ENCODE measurements at regions not wholly inside any gene's neighbourhood (a gene's known extent, or its start where the extent isn't known, plus 50 kb on each side); places are given as distances from the start of the nearest gene placed in this dataset.
"Not testable (repeated sequence)": the region's sequence is repeated elsewhere in the genome, so short reads cannot be mapped to it uniquely, and the experiment has no call there.

DNA sequence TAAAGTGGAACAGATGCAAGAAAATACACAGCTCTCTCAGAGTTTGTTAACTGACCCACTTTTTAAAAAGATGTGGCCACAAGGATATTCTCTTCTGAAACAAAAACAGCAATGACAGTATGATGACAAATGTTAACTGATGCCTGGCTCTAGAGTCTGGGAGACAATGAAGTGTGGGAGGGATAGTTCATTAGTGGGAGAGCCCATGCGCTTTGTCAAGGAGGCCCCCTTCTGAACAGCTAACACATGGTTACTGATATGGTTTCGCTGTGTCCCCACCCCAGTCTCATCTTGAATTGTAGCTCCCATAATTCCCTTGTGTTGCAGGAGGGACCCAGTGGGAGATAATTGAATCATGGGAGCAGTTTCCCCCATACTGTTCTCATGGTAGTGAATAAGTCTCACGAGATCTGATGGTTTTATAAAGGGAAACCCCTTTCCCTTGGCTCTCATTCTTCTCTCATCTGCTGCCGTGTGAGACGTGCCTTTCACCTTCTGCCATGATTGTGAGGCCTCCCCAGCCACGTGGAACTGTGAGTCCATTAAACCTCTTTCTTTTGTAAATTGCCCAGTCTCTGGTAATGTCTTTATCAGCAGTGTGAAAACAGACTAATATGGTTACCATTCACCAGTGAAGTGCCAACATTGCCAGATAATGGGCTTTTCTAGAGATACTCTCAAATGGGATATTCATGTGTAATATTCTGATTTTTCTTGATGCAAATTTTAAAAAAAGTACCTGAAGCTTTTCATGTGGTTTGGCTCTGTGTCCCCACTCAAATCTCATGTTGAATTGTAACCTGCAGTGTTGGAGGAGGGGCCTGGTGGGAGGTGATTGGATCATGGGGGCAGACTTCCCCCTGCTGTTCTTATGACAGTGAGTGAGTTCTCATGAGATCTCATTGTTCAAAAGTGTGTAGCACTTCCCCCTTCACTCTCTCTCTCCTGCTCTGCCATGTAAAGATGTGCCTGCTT lies 435.8 kb downstream of the SHISA9 start:
- not testable (repeated sequence) for DNase-seq

- no peak for DNase-seq
Observed at GRCh38 chr16:13338044-13338443, 436.6 kb downstream of the SHISA9 start.

DNA sequence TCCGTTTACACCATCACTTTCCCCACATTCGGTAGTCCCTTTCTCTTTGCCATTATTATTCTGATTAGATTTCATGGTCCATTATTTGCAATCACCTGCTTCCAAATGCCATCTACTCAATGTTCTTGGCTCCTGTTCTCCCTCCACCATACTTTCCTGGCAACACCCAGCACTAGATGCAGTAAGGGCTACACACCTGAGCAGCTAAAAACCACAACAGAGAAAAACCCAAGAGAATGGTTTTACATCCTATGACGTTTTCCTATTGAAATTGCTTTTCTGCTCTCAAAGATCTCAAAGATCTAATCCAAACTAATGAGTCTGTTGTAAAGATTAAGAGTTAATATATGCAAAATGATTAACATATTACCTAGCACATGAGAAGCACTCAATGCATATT lies 441.3 kb downstream of the SHISA9 start:
- no peak for DNase-seq

- DNase-seq: no peak
Observed at GRCh38 chr16:13344001-13344400, 442.6 kb downstream of the SHISA9 start.

DNA sequence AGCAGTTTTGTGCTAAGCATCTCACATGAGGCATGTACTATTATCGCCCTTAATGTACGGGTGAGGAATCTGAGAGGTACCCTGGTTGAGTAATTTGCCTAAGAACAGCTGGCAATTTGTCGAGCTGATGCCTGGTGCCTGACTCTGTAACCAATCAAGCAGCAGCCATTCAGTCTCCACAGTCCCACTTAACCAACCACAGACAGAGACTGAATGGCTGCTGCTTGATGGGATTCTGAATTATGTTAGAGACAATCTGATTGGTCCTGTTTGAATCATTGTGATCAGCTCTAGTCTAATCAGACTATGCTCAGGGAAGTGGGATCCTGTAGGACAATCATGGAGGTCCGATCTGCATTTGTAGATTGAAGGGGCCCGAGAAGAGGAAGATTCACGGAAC lies 447.0 kb downstream of the SHISA9 start:
- DNase-seq: no peak

GRCh38 chr16:13350000-13350399 lies 448.6 kb downstream of the SHISA9 start:
- no peak for DNase-seq

DNA sequence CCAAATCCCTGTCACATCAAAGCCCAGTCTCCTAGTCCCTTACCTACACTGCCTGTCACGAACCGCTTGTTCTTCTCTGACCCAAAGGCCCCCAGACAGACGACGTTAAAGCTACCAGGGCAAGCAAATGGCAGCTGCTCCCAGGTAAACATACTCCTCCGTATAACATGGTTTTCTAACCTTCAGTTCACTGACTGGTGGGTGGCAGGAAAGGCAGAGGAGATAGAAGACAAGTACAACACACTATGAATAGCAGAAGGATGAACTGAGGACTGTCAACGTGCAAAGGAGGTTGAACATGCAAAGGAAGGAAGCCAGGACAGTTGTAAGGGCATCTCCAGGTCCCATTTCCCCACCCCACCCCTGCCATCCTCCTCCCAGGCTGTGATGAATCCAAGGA lies 449.8 kb downstream of the SHISA9 start:
- DNase-seq: no peak

DNA sequence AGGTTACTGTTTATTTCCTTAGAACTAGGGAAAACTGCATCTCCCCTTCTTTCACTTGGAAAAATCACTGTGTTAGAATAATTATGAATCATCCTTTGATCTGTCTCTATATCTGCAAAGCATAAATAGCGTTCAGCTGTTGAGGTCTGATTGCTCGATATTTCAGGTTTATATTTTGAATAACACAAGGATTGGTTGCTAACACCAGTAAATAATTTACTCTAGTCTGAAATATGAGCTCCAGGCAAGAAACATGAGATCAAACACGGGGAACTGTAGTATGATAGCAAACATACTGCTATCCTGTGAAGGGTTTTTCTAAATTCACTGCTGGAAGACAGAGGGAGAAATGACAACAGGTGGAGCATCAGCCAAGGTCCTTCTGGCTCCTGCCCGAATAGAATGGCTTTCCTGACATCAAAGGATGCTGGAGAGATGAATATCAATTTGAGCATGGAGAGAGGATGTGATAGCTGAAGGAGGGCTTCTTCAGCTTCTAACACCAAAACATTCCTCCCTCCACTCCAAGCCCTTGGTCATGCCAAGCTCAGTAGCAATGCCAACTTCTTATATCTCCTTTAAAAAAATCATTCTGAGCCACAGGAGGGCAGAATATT lies 450.3 kb downstream of the SHISA9 start:
- DNase-seq: no peak

DNA sequence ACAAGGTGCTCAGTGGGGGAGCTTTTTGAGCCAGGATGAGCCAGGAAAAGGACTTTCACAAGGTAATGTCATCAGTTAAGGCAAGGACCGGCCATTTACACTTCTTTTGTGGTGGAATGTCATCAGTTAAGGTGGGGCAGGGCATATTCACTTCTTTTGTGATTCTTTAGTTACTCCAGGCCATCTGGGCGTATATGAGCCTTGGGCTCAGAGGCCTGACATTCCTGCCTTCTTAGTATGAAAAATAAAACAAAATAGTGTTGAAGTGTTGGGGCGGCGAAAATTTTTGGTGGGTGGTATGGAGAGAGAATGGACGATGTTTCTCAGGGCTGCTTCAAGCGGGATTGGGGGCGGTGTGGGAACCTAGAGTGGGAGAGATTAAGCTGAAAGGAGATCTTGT lies 451.4 kb downstream of the SHISA9 start:
- DNase-seq: not testable (repeated sequence)

DNA sequence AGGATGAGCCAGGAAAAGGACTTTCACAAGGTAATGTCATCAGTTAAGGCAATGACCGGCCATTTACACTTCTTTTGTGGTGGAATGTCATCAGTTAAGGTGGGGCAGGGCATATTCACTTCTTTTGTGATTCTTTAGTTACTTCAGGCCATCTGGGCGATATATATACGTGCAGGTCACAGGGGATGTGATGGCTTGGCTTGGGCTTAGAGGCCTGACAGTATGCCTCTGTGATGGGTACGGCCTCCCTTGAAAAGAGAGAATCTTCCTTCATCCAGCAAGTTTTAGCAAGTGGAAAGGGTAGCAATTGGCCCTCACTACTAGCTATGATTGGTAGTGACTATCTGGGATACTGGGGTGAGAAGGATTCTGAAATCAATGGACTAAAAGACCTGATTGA lies 456.4 kb downstream of the SHISA9 start:
- not testable (repeated sequence) for DNase-seq

- DNase-seq: no peak
Observed at GRCh38 chr16:13359835-13360234, 458.4 kb downstream of the SHISA9 start.

DNA sequence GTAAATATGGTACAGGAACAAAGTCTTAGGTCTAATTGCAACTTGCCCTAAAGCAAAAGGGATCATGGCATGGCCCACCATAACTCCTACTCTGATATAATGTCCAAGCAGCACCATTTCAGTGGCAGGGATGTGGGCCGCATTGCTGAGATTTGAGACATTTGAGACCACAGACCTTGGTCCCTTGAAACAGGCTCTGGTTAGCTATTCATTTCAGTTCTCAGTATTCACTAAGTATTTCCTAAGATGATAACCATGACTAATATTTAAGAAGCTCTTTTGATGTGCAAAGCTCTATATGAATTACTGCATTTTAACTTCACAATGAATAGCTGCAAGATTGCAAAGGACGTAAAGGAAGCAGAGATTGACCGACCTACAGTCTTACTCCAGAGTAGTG lies 471.0 kb downstream of the SHISA9 start:
- no peak for DNase-seq

DNA sequence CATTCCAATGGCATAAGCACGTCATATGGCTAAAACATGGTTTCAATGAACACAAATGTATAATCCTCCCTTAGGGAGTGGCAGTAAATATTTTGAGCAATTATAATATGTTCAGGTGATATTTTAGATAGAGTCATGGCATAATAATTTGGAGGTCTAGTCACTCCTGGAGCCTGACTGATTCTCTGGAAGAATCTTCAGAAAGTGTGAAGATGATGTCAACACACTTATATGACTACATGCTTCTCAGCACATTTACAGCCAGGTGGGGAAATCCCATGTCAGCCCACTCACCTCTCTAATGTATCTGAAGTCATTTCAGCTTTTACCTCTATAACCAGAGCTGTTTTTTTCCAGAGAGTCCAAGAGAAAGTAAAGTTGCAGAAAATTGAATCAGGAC lies 474.8 kb downstream of the SHISA9 start:
- no peak for DNase-seq

GRCh38 chr16:13377143-13377542 lies 475.7 kb downstream of the SHISA9 start:
- DNase-seq: no peak

- DNase-seq: no peak
Observed at GRCh38 chr16:13378151-13378550, 476.8 kb downstream of the SHISA9 start.

GRCh38 chr16:13379266-13379665 lies 477.9 kb downstream of the SHISA9 start:
- no peak for DNase-seq

DNA sequence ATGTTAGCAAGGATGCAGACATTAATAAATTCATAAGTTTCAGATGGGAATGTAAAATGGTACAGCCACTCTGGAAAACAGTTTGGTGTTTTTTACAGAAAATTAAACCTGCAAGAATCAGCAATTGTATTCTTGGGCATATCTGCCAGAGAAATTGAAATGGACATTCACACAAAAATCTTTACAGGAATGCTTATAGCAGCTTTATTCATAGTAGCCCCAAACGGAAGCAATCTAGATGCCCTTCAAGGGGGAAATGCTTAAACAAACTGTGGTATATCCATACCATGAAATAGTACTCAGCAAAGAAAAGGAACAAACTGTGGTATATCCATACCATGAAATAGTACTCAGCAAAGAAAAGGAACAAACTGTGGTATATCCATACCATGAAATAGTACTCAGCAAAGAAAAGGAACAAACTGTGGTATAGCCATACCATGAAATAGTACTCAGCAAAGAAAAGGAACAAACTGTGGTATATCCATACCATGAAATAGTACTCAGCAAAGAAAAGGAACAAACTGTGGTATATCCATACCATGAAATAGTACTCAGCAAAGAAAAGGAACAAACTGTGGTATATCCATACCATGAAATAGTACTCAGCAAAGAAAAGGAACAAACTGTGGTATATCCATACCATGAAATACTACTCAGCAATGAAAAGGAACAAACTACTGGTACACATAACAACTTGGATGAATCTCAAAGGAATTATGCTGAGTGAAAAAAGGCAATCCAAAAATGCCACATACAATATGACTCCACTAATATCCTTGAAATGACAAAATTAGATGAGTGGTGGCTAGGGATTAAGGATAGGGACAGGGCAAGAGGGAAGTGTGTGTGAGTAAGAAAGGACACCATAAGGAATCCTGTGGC lies 484.0 kb downstream of the SHISA9 start:
- not testable (repeated sequence) for DNase-seq

GRCh38 chr16:13390093-13390985 lies 488.9 kb downstream of the SHISA9 start:
- DNase-seq: no peak

GRCh38 chr16:13390986-13391305 lies 489.5 kb downstream of the SHISA9 start:
- no peak for DNase-seq

- no peak for DNase-seq
Observed at GRCh38 chr16:13391337-13391736, 489.9 kb downstream of the SHISA9 start.

DNA sequence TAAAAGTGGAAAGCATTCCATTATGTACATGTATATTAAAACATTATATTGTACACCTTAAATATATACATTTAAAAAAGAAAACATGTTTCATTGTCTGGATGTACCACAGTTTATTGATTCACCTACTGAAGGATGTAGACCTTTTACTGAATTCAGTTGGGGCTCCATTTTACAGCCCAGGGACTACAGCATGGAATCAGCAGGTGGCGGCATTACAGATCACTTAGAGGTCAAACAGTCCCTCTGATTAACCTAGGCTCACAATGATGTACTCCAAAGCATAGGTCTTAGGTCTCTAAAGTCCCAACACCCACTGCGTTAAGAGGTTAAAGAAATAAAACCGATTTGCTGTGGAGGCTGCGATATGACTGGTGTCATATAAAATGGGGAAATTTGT lies 490.9 kb downstream of the SHISA9 start:
- DNase-seq: no peak

DNA sequence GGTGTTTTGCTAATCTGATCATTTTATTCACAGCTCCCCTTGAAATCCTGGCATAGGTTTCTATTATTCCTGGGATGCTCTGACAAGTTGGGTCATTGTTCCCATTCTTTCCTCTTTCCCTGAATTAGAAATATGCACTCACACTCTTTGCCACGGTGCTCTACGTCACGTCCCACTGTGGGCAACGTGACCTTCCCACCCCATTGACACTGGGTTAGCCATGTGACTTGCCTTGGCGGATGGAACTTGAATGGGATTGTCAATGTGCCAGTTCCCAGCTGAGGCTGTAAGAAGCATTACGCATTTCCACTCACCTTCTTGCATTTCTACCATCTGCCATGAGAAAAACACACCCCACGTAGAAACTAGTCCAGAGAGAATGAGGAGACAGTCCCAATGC lies 492.4 kb downstream of the SHISA9 start:
- no peak for DNase-seq

Measured in effector CD8-positive, alpha-beta T cell (primary cell).